Mucosa of gallbladder (tissue), 1 donor: ENCODE measurements at regions not wholly inside any gene's neighbourhood (a gene's known extent, or its start where the extent isn't known, plus 50 kb on each side); places are given as distances from the start of the nearest gene placed in this dataset.

Source experiments
- DNase-seq: peaks from one replicate; pipeline ENCODE4 v3.0.0-alpha.2; 2020; ENCODE audit warnings: low spot score
- donor health status: DM: no; HTN: no; CAD: no.

- DNase-seq, result no peak
These were observed 2233.9 kb upstream of the TENM3 start for GRCh38 chr4:180009316-180009715.

- no peak for DNase-seq
These were observed 2214.5 kb upstream of the TENM3 start for GRCh38 chr4:180028682-180029081.

GRCh38 chr4:180031330-180031729 is 2211.9 kb upstream of the TENM3 start:
- no peak for DNase-seq

- DNase-seq, result no peak
These were observed 2201.6 kb upstream of the TENM3 start for GRCh38 chr4:180041576-180041975.

GRCh38 chr4:180052629-180053028 is 2190.6 kb upstream of the TENM3 start:
- DNase-seq, result no peak

GRCh38 chr4:180054291-180054690 is 2188.9 kb upstream of the TENM3 start:
- DNase-seq, result no peak

GRCh38 chr4:180057299-180057721 is 2185.9 kb upstream of the TENM3 start:
- no peak for DNase-seq

- DNase-seq, result no peak
These were observed 2185.1 kb upstream of the TENM3 start for GRCh38 chr4:180057891-180058671.

- DNase-seq, result no peak
These were observed 2184.4 kb upstream of the TENM3 start for GRCh38 chr4:180058691-180059215.

GRCh38 chr4:180059216-180059881 is 2183.9 kb upstream of the TENM3 start:
- no peak for DNase-seq

GRCh38 chr4:180060159-180060889 is 2182.9 kb upstream of the TENM3 start:
- DNase-seq, result no peak

- DNase-seq, result no peak
These were observed 2162.1 kb upstream of the TENM3 start for GRCh38 chr4:180081072-180081471.

GRCh38 chr4:180084561-180084960 is 2158.6 kb upstream of the TENM3 start:
- DNase-seq, result no peak

GRCh38 chr4:180086480-180087190 is 2156.6 kb upstream of the TENM3 start:
- no peak for DNase-seq

GRCh38 chr4:180098586-180098985 is 2144.6 kb upstream of the TENM3 start:
- DNase-seq, result no peak

GRCh38 chr4:180099957-180100356 is 2143.2 kb upstream of the TENM3 start:
- DNase-seq, result no peak

- DNase-seq, result no peak
These were observed 2142.5 kb upstream of the TENM3 start for GRCh38 chr4:180100433-180101344.

- no peak for DNase-seq
These were observed 2141.7 kb upstream of the TENM3 start for GRCh38 chr4:180101348-180102083.

GRCh38 chr4:180103794-180104193 is 2139.4 kb upstream of the TENM3 start:
- no peak for DNase-seq

- DNase-seq, result no peak
These were observed 2137.8 kb upstream of the TENM3 start for GRCh38 chr4:180105362-180105761.
